ENCODE measurements at regions not wholly inside any gene's neighbourhood (a gene's known extent, or its start where the extent isn't known, plus 50 kb on each side); places are given as distances from the start of the nearest gene placed in this dataset.
"Not testable (repeated sequence)": the region's sequence is repeated elsewhere in the genome, so short reads cannot be mapped to it uniquely, and the experiment has no call there.

DNA sequence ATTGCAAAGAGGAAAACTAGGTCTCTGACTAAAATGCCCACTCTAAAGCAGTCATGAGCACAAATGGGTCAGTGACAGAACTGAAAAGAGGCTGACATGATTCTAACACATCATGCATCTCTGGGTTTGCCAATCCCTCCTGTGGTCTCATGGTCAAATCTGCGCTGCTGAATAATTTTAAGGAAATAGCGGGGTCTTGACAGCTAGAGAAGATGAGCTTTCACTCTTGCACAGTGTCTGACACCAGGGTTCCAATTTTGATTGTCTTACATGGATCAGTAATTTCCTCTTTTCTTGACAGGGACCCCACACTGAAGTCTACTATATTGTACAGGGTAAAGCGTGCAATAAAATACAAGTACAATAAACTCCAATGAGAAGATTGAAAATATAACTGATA lies 236.8 kb upstream of the CNR1 start:
- DNase-seq (ENCODE audit: low read depth, low spot score): no peak
- H3K27ac ChIP-seq: no peak overlapping the region

DNA sequence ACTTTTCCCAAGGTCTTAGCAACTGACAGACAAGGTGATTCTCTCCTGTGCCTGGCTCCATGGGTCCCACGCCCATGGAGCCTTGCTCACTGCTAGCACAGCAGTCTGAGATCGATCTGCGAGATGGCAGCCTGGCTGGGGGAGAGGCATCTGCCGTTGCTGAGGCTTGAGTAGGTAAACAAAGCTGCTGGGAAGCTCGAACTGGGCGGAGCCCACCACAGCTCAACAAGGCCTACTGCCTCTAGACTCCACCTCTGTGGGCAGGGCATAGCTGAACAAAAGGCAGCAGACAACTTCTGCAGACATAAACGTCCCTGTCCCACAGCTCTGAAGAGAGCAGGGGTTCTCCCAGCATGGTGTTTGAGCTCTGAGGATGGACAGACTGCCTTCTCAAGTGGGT lies 224.9 kb upstream of the CNR1 start:
- DNase-seq (ENCODE audit: low read depth, low spot score); H3K27ac ChIP-seq: not testable (repeated sequence)

DNA sequence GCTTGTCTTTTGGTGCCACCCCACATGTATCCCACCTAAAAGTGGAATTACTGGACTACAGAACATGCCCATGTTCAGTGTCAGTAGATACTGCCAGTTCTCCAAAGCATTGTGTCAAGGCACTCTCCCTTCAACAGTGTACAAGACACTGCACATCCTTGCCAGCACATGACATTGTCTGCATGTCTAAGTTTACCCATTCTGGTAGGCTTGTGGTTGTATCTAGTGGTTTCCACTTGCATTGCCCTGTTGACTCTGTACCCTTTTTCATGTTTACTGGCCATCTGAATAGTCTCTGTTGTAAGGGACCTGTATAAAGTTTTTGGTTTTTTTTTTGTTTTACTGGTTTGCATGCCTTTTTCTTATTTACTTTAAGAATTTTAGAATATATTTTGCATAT lies 222.4 kb upstream of the CNR1 start:
- no peak for DNase-seq (ENCODE audit: low read depth, low spot score)
- no peak overlapping the region for H3K27ac ChIP-seq

GRCh38 chr6:88386167-88386566 lies 220.0 kb upstream of the CNR1 start:
- DNase-seq (ENCODE audit: low read depth, low spot score): no peak

GRCh38 chr6:88383183-88383582 lies 217.0 kb upstream of the CNR1 start:
- no peak for DNase-seq (ENCODE audit: low read depth, low spot score)
- H3K27ac ChIP-seq: no peak overlapping the region

More at GRCh38 chr6:88386167-88386566, 220.0 kb upstream of the CNR1 start:
- no peak overlapping the region for H3K27ac ChIP-seq

GRCh38 chr6:88381289-88381642 lies 215.1 kb upstream of the CNR1 start:
- DNase-seq (ENCODE audit: low read depth, low spot score): no peak
- no peak overlapping the region for H3K27ac ChIP-seq

GRCh38 chr6:88380618-88381288 lies 214.6 kb upstream of the CNR1 start:
- H3K27ac ChIP-seq: peak overlapping the region; percentile 41
- DNase-seq (ENCODE audit: low read depth, low spot score): no peak

DNA sequence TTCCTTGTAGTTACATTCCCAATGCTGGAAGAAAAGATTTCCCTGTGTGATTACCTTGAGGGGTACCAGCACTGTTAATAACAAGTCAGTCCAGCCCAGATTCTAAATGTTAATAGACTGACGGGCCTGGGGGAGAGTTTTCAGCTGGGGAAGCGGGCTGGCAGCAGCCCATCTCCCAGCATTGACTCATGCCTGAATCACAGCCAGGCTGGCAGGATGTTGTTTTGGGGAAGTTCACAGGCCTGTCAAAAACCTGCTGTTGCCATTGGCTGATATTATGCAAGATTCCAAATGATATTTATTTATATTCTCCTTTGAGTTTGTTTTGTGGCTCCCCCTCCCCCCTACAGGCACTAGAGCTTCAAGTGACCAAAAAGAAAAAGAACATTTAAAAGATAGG lies 213.9 kb upstream of the CNR1 start:
- H3K27ac ChIP-seq: peak overlapping the region; percentile 41
- peak; percentile 43 for DNase-seq (ENCODE audit: low read depth, low spot score)

DNA sequence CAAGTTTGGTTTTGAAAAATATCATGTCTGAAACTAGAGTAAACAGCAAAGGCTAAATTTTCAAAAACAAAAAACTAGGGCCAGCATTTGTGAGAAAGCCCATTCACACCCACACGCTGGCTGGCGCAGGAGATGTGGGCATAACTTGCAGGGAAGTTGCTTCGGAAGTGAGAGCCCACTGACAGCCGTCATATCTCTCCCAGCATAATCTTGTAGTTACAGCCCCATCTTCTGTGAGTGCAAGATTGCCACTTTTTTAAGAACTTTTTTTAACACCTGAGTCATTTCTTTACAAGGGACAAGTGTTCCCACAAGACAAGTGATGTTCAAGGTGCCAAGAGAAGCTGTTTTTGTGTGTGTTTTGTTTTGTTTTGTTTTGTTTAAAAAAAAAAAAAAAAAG lies 212.5 kb upstream of the CNR1 start:
- no peak for DNase-seq (ENCODE audit: low read depth, low spot score)
- no peak overlapping the region for H3K27ac ChIP-seq

- no peak overlapping the region for H3K27ac ChIP-seq
- DNase-seq (ENCODE audit: low read depth, low spot score): no peak
Observed at GRCh38 chr6:88377976-88378568, 211.9 kb upstream of the CNR1 start.

- no peak overlapping the region for H3K27ac ChIP-seq
- DNase-seq (ENCODE audit: low read depth, low spot score): no peak
Observed at GRCh38 chr6:88376768-88377387, 210.7 kb upstream of the CNR1 start.

DNA sequence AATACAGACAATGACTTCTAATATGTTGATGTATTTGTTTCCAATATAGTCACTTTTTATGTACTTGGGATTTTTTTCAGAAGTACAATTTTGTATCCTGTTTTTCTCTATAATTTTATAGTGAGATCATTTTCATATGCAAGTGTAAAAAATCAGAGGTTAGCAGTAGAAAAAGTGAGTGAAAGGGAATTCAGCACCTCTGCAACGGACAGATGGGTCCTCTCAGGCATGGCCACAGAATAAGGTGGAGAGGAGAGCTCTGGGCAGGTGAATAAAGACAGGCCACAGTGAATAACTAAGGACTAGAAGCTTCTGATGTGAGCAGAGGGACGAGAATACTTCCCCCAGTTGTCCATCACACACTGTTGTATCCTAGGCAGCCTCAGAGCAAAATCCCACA lies 210.1 kb upstream of the CNR1 start:
- no peak overlapping the region for H3K27ac ChIP-seq
- no peak for DNase-seq (ENCODE audit: low read depth, low spot score)

GRCh38 chr6:88374553-88374952 lies 208.4 kb upstream of the CNR1 start:
- no peak overlapping the region for H3K27ac ChIP-seq

GRCh38 chr6:88371480-88371879 lies 205.3 kb upstream of the CNR1 start:
- no peak for DNase-seq (ENCODE audit: low read depth, low spot score)
- H3K27ac ChIP-seq: no peak overlapping the region

More at GRCh38 chr6:88374553-88374952, 208.4 kb upstream of the CNR1 start:
- no peak for DNase-seq (ENCODE audit: low read depth, low spot score)

- DNase-seq (ENCODE audit: low read depth, low spot score): no peak
- H3K27ac ChIP-seq: no peak overlapping the region
Observed at GRCh38 chr6:88370127-88370710, 204.1 kb upstream of the CNR1 start.

- DNase-seq (ENCODE audit: low read depth, low spot score): no peak
- H3K27ac ChIP-seq: no peak overlapping the region
Observed at GRCh38 chr6:88369262-88369661, 203.1 kb upstream of the CNR1 start.

- H3K27ac ChIP-seq: no peak overlapping the region
- no peak for DNase-seq (ENCODE audit: low read depth, low spot score)
Observed at GRCh38 chr6:88368071-88368787, 202.1 kb upstream of the CNR1 start.

- H3K27ac ChIP-seq: no peak overlapping the region
- no peak for DNase-seq (ENCODE audit: low read depth, low spot score)
Observed at GRCh38 chr6:88367248-88367647, 201.1 kb upstream of the CNR1 start.

GRCh38 chr6:88366672-88367071 lies 200.5 kb upstream of the CNR1 start:
- H3K27ac ChIP-seq: no peak overlapping the region
- no peak for DNase-seq (ENCODE audit: low read depth, low spot score)

DNA sequence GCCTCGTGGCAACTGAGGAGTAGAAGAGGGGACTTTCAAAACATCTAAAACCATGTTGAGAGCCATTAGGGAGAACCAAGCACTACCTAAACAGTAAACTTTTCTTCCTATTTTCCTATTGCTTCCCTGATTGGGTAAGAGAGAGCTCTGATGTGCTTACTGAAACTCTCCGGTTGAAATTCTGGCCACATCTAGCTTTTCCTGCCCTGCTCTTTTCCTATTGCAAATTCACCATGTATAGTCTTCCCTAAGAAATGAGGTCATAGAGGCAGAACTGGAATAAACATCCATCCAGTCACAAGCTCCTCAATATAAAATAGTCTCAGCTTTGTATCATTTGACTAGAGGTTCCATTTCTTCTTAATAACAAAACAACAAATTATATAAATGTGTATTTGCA lies 199.5 kb upstream of the CNR1 start:
- H3K27ac ChIP-seq: no peak overlapping the region
- no peak for DNase-seq (ENCODE audit: low read depth, low spot score)

DNA sequence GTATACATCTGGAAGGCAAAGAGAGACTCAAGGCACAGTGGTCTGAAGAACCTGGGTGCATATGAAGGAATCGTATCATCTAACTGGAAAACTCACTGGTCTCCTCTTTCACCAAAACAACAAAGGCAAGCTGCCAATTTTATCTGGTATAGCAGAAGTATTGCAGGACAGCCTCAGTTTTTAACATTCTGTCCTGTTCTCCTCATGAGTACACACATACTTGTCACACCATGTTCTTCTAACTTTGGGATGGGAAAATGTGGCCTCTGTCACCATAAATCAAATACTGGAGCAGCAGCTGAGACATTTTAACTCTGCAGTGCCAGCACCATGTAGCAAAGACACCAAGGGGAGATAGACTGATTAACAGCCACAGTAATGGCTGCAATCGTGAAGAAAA lies 199.1 kb upstream of the CNR1 start:
- H3K27ac ChIP-seq: no peak overlapping the region
- no peak for DNase-seq (ENCODE audit: low read depth, low spot score)
